NCI-H146 (cell line): ENCODE measurements at regions not wholly inside any gene's neighbourhood (a gene's known extent, or its start where the extent isn't known, plus 50 kb on each side); places are given as distances from the start of the nearest gene placed in this dataset.
"Not testable (repeated sequence)": the region's sequence is repeated elsewhere in the genome, so short reads cannot be mapped to it uniquely, and the experiment has no call there.

Experiments
- DNase-seq: peaks from one replicate; lab custom pipeline; 2025; lab: John Stamatoyannopoulos, UW

DNA sequence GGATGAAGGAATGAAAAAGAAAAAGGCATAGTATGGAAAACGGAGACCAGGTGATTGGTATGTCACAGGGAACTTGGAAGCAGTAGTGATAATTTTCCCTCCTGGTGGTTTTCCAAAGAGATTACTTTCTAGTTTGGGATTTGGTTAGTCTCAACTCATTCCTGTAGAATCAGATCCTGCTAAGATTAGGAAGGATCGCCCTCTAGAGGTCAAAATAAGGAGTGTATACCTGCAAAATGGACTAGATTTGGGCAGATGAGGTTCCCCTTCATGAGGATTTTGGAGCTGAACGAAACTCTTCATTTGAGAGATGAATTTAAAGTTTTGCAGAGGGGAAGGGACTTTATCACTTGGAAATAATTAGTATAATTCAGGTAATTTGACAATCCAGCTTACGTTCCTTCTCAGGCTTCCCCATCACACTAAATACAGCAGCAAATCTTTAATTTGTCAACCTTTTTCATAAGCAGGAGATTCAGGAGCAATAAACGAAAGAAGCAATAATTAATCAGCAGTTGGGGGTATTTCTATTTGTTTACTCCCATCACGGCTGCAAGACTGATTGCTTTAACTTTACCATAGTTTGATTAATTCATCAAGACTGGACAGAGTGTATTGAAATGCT lies 65.2 kb downstream of the CCDC195 start:
- DNase-seq = peak; percentile 27

- not testable (repeated sequence) for DNase-seq
Measured at GRCh38 chr2:224647684-224648083, 62.5 kb upstream of the CUL3 start.

GRCh38 chr2:224646242-224646846 lies 61.2 kb upstream of the CUL3 start:
- peak; percentile 30 for DNase-seq

DNA sequence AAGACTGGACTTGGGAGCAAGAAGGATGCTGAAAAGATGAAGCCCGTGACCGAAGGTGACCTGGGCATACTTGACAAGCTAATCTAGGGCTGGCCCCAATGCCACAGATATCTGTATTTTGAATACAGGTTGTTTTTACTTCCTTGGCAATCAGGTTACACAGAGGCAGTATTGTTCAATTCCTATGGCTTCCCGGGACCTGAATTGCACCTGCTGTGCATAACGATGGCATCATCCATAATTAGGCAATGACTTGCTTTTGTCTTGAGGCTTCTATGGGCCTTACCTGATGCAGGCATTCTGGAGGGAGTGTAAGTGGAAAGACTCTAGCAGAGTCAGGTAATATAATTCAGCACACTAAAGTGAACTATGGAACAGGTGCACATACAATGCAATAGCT lies 60.6 kb upstream of the CUL3 start:
- peak; percentile 78 for DNase-seq

GRCh38 chr2:224640679-224641078 lies 55.5 kb upstream of the CUL3 start:
- no peak for DNase-seq

GRCh38 chr2:224638301-224638823 lies 53.2 kb upstream of the CUL3 start:
- DNase-seq = no peak
